ENCODE measurements at regions not wholly inside any gene's neighbourhood (a gene's known extent, or its start where the extent isn't known, plus 50 kb on each side); places are given as distances from the start of the nearest gene placed in this dataset.

DNA sequence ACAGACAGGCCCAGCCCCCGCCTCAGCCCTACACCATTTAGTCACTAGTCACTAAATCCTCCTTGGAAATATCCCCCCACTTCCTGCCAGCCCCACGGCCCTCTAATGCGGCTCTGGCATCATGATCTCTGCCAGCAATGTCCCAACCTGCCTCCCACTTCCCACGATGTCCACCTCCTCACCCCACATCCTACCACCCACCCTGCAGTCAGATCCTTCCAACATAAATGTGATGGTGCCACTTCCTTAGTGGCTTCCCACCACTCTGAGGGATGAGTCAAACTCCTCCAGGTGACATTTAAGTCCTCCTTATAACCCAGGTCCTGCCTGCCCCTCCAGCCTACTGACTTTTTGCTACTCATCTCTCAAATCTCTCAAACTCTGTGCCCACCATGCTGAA, 167.5 kb downstream of the SHQ1 start (continued):
- TF ChIP-seq, protein P1, sequence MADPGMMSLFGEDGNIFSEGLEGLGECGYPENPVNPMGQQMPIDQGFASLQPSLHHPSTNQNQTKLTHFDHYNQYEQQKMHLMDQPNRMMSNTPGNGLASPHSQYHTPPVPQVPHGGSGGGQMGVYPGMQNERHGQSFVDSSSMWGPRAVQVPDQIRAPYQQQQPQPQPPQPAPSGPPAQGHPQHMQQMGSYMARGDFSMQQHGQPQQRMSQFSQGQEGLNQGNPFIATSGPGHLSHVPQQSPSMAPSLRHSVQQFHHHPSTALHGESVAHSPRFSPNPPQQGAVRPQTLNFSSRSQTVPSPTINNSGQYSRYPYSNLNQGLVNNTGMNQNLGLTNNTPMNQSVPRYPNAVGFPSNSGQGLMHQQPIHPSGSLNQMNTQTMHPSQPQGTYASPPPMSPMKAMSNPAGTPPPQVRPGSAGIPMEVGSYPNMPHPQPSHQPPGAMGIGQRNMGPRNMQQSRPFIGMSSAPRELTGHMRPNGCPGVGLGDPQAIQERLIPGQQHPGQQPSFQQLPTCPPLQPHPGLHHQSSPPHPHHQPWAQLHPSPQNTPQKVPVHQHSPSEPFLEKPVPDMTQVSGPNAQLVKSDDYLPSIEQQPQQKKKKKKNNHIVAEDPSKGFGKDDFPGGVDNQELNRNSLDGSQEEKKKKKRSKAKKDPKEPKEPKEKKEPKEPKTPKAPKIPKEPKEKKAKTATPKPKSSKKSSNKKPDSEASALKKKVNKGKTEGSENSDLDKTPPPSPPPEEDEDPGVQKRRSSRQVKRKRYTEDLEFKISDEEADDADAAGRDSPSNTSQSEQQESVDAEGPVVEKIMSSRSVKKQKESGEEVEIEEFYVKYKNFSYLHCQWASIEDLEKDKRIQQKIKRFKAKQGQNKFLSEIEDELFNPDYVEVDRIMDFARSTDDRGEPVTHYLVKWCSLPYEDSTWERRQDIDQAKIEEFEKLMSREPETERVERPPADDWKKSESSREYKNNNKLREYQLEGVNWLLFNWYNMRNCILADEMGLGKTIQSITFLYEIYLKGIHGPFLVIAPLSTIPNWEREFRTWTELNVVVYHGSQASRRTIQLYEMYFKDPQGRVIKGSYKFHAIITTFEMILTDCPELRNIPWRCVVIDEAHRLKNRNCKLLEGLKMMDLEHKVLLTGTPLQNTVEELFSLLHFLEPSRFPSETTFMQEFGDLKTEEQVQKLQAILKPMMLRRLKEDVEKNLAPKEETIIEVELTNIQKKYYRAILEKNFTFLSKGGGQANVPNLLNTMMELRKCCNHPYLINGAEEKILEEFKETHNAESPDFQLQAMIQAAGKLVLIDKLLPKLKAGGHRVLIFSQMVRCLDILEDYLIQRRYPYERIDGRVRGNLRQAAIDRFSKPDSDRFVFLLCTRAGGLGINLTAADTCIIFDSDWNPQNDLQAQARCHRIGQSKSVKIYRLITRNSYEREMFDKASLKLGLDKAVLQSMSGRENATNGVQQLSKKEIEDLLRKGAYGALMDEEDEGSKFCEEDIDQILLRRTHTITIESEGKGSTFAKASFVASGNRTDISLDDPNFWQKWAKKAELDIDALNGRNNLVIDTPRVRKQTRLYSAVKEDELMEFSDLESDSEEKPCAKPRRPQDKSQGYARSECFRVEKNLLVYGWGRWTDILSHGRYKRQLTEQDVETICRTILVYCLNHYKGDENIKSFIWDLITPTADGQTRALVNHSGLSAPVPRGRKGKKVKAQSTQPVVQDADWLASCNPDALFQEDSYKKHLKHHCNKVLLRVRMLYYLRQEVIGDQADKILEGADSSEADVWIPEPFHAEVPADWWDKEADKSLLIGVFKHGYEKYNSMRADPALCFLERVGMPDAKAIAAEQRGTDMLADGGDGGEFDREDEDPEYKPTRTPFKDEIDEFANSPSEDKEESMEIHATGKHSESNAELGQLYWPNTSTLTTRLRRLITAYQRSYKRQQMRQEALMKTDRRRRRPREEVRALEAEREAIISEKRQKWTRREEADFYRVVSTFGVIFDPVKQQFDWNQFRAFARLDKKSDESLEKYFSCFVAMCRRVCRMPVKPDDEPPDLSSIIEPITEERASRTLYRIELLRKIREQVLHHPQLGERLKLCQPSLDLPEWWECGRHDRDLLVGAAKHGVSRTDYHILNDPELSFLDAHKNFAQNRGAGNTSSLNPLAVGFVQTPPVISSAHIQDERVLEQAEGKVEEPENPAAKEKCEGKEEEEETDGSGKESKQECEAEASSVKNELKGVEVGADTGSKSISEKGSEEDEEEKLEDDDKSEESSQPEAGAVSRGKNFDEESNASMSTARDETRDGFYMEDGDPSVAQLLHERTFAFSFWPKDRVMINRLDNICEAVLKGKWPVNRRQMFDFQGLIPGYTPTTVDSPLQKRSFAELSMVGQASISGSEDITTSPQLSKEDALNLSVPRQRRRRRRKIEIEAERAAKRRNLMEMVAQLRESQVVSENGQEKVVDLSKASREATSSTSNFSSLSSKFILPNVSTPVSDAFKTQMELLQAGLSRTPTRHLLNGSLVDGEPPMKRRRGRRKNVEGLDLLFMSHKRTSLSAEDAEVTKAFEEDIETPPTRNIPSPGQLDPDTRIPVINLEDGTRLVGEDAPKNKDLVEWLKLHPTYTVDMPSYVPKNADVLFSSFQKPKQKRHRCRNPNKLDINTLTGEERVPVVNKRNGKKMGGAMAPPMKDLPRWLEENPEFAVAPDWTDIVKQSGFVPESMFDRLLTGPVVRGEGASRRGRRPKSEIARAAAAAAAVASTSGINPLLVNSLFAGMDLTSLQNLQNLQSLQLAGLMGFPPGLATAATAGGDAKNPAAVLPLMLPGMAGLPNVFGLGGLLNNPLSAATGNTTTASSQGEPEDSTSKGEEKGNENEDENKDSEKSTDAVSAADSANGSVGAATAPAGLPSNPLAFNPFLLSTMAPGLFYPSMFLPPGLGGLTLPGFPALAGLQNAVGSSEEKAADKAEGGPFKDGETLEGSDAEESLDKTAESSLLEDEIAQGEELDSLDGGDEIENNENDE (IDR thresholded peaks at IDR 0.05; ENCODE audit: insufficient replicate concordance, low read length) = no peak
- TF ChIP-seq EGR1 (IDR thresholded peaks at IDR 0.05; ENCODE audit: borderline replicate concordance, low read depth, low read length) (no peak), SIX5 (IDR thresholded peaks at IDR 0.05; ENCODE audit: low read depth, low read length) (no peak), SIRT6 (IDR thresholded peaks at IDR 0.05; ENCODE audit: low read length) (no peak), GABPA (IDR thresholded peaks at IDR 0.05; ENCODE audit: borderline replicate concordance, insufficient read depth, low read length) (no peak)

Measured in H1 (cell line).